Left kidney (tissue), 1 donor: ENCODE measurements at regions not wholly inside any gene's neighbourhood (a gene's known extent, or its start where the extent isn't known, plus 50 kb on each side); places are given as distances from the start of the nearest gene placed in this dataset.

ENCODE experiments used
- DNase-seq: peaks from one replicate; pipeline ENCODE4 v3.0.0-alpha.2; 2013

- DNase-seq: no peak
Measured at GRCh38 chr14:98949051-98949450, 322.9 kb downstream of the BCL11B start.

- no peak for DNase-seq
Measured at GRCh38 chr14:98949481-98950135, 322.4 kb downstream of the BCL11B start.

GRCh38 chr14:98950353-98950895 is 321.6 kb downstream of the BCL11B start:
- DNase-seq: no peak

GRCh38 chr14:98951031-98951430 is 321.0 kb downstream of the BCL11B start:
- no peak for DNase-seq

GRCh38 chr14:98951521-98952152 is 320.4 kb downstream of the BCL11B start:
- no peak for DNase-seq

GRCh38 chr14:98952593-98953350 is 319.2 kb downstream of the BCL11B start:
- DNase-seq: no peak

- no peak for DNase-seq
Measured at GRCh38 chr14:98953551-98954348, 318.2 kb downstream of the BCL11B start.

GRCh38 chr14:98954349-98955000 is 317.5 kb downstream of the BCL11B start:
- no peak for DNase-seq

- no peak for DNase-seq
Measured at GRCh38 chr14:98955036-98955740, 316.8 kb downstream of the BCL11B start.

- no peak for DNase-seq
Measured at GRCh38 chr14:98955741-98956070, 316.3 kb downstream of the BCL11B start.

- no peak for DNase-seq
Measured at GRCh38 chr14:98956181-98956580, 315.8 kb downstream of the BCL11B start.

- DNase-seq: no peak
Measured at GRCh38 chr14:98956661-98957060, 315.3 kb downstream of the BCL11B start.

GRCh38 chr14:98957211-98958047 is 314.6 kb downstream of the BCL11B start:
- no peak for DNase-seq

GRCh38 chr14:98958048-98958631 is 313.9 kb downstream of the BCL11B start:
- no peak for DNase-seq

GRCh38 chr14:98958632-98959031 is 313.4 kb downstream of the BCL11B start:
- DNase-seq: no peak

- DNase-seq: no peak
Measured at GRCh38 chr14:98959410-98959809, 312.6 kb downstream of the BCL11B start.

- DNase-seq: no peak
Measured at GRCh38 chr14:98959958-98960616, 311.9 kb downstream of the BCL11B start.

- no peak for DNase-seq
Measured at GRCh38 chr14:98960617-98961013, 311.4 kb downstream of the BCL11B start.

- DNase-seq: no peak
Measured at GRCh38 chr14:98961191-98961590, 310.8 kb downstream of the BCL11B start.
